Keratinocyte (primary cell): ENCODE measurements at regions not wholly inside any gene's neighbourhood (a gene's known extent, or its start where the extent isn't known, plus 50 kb on each side); places are given as distances from the start of the nearest gene placed in this dataset.

Experiments
- CTCF ChIP-seq, 3 experiments: IDR thresholded peaks in 1 of 3; conservative IDR thresholded peaks in 1 of 3; optimal IDR thresholded peaks in 1 of 3; 2 replicates in 2 of 3; 3 replicates in 1 of 3; pipeline versions ENCODE3 to v1.5.1; 2011; ENCODE audit warnings: low read length in 3 of 3, mild to moderate bottlenecking in 3 of 3, moderate library complexity in 2 of 3, control low read depth in 1 of 3, inconsistent platforms in 1 of 3; ENCODE audit not compliant: insufficient read depth in 2 of 3; ENCODE audit errors: extremely low read depth in 1 of 3
- EZH2 ChIP-seq: IDR thresholded peaks from one replicate; pipeline ENCODE4 v1.6.1; 2012; ENCODE audit warnings: inconsistent platforms, mild to moderate bottlenecking, low read length, moderate library complexity

GRCh38 chr2:186345745-186346144, 140.3 kb upstream of the ZC3H15 start:
- TF ChIP-seq CTCF (optimal IDR thresholded peaks at IDR 0.05 in 1 of 3, IDR thresholded peaks at IDR 0.05 in 1 of 3, conservative IDR thresholded peaks at IDR 0.05 in 1 of 3; ENCODE audit: extremely low read depth in 1 of 3, insufficient read depth in 2 of 3, low read length in 3 of 3) (no peak), EZH2 (no peak)
